CD4-positive, alpha-beta T cell treated with Interleukin-2 at 100 ng/mL for 4 hours (primary cell): ENCODE measurements at regions not wholly inside any gene's neighbourhood (a gene's known extent, or its start where the extent isn't known, plus 50 kb on each side); places are given as distances from the start of the nearest gene placed in this dataset.

Experiments
- DNase-seq: peaks from one replicate; pipeline ENCODE4 v3.0.0-alpha.2; 2020; ENCODE audit warnings: low spot score

DNA sequence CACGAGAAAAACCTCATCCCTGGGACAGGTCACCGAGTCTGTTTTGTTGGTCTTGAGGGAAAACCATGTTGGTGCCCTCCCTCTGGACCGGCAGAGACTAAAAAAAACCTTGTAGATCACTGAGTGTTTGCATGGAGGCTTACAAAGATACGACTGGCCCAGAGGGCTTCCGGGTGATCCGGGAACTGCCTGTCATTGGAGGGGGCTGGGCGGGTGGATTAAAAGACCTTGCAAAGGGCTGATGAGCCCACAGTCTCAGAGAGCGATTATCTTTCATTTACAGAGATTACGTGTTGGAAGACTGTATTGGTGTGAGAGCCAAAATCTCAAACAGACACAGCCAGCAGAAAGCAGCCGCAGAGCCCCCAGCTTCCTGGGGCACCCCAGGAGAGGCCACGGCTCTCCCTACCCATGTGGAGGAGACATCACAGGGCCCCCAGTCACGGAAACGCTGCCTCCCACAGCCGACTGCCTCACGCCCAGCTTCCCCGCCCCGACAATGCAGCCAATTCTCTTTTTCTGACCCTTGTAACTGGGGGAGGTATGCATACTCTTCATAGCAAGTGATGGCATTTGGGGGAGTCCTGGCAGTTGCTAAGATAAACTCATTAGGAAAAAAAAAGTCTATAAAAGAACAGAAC, 426.4 kb downstream of the CTTN start:
- DNase-seq, result no peak

DNA sequence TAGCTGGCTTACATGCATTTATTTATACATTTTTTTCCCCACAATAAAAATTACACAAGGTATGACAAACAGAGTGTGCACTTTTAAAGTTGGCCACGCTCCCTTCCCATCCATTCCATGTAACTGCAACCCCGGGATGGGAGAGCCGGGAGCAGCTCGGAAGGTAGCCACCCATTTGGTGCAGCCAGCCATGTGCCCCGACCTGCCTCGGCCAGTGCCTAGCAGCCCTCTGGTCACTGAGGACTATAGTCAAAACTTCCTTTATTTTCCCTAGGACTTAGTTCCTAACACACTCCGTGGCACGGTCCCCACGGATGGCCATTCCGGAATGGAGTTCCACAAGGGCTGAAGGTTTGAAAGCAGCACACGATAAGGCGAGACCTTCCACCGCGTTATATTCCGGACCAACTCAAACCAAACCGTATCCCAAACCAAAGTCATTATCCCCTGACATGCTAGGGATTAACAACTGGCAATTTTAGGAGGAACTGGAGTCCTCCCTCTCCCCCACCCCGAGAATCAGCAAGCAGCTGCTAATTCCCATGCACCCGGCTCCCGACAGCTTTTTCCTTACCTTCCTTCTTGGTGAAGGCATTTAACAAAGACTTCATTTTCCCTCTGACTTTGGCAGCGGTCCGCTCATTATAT, 426.4 kb downstream of the SHANK2 start:
- no peak for DNase-seq

DNA sequence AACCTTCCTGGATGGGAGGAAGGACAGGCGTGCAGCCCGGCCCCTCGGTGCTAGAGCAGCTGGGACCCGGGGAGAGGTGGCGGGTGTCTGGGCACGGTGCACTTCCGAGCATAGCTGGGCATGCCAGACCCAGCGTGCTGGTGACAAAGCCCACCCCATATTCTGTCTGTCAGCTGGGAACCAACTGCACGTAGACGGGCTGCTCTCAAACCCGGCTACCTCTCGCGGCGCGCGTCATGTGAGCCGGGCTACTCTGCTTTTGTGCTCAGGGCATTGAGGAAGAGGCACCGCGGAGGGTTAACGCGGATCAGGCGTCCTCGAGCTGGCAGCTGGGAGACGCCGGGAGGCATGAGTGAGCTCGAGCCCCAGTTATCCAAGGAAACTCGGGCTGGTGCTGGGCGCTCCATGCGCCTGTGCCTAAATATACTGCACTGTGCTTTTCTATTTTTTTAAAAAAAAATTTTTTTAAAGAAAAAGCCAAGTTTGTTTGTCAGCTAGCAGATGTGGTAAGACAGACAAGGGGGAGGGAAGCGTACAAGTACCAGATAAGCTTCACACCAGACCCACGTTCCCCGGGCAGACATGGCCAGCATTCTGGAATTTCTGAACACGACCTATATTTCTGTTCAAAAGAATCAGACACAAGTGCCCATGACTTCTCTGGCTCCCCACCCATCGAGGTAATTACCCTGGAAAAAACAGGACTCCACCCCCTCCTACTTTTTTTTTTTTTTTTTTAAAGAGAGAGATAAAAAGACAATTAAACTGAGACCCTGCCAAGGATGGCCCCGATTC, 425.6 kb downstream of the SHANK2 start:
- DNase-seq, result no peak

DNA sequence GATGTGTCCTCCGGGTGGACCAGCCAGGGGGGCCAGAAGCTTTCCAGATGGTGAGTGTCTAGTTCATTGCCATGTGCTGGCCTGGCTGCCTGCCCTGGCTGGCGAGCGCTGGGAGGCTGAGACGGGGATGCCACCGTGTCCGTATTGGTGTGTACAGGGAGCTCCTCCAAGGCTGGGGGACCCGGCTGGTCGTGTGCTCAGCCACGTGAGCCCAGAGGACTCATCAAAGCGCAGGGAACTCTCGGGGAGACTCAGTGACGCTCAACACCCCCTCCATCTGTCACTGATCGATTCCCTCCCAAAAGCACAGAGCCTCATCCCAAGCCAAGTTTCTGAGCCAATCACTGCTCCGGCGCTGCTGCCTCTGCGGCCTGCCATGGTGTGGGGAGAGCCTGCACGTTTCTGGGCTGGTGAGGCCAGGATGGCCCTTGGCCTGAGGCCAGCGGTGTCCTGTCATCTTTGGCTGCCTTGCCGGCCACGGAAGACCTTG, 423.7 kb downstream of the SHANK2 start:
- DNase-seq, result no peak

DNA sequence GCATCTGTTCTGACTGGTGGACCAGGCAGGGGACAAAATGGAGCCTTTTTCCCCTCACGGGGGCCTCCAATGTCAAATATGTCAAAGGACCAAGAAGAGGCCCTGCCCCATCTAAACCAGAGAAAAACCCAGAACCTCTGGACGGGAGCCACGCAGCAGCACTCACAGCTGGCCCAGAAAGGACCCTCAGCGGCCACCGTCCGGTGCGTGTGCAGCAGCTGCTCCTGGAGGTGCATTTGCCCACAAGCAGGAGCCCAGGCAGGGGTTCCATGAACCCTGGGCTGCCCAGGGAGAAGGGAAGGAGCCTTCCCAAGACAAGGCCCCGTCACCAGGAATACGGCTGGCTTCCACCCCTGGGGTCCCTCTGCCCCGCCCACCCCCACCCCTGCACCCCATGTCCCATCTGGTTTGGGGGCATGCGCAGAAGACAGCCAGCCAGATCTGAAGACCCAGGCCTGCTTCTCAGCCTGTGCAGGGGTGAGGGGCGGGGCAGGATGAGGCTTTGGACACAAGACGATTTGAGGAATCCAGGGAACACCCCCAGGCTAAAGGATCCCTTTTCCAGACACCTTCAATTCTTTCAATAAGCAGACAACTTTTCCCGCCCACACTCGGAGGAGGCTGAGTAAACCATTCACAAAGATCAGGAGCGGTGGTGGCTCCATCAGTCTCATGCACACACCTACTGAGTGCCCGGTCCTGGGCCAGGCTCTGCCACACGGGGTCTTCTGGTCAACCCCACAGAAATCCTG, 423.1 kb downstream of the SHANK2 start:
- DNase-seq, result no peak

DNA sequence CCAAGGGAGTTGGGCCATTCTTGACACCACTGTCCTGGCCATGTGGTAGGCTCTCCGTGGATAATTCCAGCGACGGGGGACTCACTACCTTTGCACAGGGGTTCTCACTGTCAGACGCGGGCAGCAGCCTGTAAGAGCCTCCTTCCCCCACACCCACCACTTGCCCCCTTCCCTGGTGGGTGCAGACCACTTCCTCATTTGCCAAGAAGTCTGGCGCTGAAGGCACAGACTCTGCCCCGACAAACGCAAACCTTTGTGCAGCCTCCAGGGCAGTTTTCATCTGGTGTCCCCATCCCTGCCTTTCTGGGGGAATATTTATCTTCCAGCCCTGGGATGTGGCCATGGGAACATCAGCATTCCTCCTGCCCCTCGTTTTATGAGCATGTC, 422.5 kb downstream of the SHANK2 start:
- no peak for DNase-seq

DNA sequence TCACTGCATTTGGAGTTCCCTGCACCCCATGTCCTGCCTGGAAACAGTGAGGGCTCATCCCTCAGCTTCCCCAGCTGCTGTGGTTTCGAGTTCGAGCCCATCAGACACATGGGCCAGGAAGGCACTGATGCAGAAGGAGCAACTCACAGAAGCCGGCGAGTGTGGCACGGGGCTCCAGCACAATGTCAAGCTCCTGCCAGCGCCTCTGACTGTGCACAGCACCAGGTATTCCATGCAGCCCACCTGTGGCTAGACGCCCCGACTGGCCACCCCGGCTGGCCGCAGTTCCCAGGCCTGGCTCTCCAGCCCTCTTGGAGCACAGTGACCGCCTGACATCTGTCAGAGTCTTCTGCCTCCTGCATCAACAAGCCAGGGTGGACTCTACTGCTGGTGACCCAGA, 419.4 kb downstream of the SHANK2 start:
- DNase-seq, result no peak

DNA sequence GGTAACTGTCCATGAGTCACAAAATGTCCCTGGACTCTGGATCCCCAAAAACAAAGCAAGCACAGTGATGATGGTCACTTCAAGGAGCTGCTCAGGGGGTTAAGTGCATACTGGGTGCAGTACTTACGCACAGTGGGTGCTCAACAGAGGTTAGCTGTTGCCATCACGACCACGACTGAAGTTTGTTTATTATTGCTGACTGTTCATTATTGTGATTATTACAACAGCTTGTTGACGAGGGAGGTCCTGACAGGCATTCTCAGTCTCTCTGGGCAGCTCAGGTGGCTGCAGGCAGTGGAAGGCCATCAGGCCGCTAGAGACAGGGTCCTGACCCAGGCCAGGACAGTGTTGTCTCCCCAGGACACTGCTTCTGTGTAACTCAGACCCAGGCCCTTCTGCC, 418.8 kb downstream of the SHANK2 start:
- DNase-seq, result no peak

DNA sequence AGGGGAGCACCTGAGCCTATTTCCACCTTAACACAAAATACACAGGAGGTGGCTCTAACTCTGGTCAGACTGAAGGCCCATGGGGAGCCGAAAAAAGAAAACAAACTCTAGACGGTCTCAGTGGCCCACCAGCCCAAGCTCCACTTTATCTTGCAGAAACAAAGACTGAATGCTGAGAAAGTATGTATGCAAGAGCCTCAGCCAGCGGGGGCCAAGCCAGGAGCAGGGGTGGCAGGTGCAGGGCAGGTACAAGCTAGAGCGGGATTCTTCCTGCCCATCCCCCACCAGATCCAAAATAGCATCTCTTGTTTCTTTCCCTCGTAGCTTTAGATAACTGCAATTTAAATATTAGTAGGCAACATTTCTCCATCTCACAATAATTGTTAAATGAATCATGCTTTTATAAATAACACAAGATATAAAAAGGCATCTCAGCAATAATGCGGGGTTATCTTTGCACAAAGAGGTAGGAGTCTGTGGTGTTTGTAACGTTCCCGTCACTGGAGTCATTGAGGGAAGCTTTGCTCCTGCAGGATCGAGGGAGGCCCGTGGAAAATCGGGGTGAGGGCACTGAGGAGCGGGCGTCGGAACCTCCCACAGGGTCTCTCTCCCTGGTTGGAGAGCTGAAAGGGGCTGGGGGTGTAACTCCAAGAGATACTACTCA, 418.0 kb downstream of the SHANK2 start:
- no peak for DNase-seq

DNA sequence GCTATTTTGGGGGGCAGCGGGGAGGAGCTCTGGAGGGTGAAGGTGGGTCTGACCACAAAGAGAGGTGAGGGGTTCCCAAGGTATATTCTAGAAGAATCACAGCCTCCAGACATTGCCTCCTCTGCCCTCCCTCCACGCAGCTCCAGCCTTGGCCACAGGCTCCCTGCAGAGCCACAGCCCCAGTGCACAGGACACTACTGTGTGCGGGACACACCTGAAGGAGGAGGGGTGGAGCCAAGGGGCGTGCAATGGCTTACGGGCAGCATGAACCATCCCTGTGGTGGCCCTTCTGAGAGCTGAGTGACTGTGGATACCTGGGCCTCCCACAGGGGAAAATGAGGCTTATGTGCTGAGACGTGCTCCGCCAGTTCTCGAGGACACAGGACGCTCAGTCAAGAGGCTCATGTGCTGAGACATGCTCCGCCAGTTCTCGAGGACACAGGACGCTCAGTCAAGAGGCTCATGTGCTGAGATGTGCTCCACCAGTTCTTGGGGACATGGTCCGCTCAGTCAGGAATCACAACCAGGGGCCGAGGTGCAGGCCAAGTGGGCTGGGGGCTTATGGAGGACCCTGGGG, 417.3 kb downstream of the SHANK2 start:
- DNase-seq, result no peak

DNA sequence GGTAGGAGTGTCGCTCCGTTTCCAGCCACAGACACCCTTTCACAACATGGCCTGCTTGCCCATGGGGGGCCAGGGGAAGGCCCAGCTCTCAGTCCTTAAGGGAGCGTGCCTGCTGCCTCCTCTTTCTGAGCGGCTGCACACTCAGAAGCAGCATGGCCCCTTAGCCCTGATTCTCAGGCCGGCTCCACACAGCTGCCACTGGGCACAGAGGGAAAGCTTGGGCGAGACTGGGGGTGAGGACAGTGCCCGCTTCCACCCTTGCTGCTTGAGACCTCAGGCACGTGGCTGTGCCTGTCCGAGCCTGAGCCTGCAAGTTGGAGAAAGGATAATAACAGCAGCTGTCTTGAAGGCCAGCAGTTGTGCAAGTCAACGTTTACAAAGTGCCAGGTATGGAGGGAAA, 416.3 kb downstream of the SHANK2 start:
- DNase-seq, result no peak

DNA sequence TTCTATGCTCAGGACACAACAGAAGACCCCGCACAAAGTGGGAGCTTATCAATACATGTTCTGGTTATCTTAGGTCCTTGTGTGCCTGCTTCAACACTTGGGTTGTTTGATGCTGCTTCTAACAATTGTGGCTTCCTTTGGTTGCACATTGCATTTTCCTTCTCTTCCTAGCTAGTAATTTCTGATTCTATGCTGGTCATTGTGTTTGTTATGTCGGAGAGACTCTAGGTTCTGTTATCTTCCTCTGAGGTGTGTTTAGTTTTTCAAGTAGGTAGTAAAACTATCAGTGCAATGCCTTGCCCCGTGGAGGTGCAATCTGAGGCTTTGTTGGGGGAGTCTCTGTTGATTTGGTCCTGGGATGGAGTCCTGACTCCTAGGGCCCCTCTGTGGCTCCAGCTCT, 414.2 kb downstream of the SHANK2 start:
- DNase-seq, result no peak

DNA sequence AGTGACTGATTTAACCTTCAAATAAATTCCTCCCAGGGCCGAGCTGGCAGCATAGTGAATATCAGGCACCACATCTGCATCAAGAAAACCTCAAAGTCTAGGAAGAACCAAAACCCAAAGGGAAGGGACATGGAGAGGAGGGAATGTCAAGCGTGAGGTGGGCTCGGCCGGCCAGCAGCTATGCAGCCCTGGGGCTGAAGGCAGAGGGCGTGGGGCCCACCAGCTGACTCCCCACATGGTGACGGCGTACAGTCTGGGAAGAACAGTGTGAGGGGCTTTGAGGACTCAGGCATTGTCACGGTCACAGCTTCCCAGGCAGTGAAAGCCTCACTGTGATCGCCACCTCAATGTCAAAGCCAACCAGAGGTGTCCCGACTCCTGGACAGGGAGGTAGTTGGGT, 412.5 kb downstream of the SHANK2 start:
- DNase-seq, result no peak

DNA sequence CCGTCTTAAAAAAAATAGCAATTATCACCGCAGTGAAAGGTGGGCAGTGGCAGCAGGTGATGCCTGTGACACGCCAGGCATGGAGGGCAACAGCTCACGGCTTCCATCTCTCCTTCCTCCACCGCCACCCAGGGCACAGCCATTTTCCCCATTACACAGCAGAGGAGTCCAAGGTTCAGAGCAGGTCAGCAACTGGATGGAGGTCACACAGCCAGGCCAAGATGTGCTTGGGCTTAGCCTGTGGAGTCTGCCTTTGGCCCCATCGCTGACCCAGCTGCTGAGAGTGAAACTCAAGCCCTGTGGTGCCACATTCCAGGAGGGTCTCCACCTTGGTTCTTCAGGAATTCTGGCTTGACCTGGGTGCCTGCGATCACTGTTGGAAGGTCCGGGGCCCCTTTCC, 411.1 kb downstream of the SHANK2 start:
- no peak for DNase-seq

DNA sequence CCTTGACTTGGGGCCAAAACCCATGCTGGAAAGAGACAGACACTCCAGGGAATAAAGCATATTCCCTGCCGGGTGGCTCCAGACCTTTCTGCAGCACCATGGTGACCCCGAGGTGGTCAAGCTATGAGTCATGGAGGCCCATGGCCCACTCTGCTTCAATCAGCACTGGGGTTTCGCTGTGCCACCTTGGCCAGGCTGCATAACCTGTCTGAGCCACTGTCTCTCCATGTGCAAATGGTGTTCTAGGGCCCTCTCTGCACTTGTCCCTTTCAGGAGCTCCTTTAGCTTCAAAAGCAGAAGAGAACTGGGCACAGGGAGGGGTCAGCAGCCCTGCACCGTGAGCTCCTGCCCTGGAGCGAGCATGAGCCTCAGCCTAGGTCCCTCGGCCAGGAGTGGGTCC, 410.1 kb downstream of the SHANK2 start:
- no peak for DNase-seq

DNA sequence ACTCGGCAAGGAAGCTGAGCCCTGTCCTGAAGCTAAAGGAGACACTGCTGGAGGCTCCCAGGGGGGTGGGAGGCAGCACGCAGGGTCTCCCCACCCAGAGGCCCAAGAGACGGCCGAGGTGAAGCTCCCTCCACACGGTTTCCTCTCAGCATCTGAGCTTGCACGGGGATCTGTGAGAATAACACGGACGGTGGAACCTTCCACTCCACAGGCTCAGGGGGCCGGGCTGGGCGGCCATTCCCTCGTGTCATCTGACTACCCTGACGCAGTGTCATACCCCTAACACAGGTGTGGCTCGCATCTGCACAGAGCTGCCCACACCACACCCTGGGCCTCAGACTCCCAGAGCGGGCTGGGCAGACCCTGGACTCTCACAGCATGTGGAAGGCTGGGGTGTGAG, 409.7 kb downstream of the SHANK2 start:
- DNase-seq, result no peak

DNA sequence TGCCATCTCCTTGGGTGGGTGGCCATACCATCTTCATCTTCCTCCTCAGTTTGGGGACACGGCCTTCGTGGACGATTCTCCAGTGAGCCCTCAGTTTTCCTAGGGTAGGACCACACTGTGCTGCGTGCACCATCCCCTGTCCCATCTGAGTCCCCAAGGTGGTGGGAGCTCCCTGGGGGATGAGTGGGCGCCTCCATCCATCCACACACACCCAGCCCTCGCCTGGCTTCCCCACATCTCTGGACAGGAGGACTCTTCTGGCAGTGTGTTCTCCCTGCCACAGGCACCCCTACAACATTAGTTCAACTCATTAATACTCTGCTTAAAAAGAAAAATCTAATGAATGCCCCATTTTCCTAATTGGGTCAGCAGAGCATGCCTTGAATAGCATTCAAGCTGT, 408.5 kb downstream of the SHANK2 start:
- no peak for DNase-seq

DNA sequence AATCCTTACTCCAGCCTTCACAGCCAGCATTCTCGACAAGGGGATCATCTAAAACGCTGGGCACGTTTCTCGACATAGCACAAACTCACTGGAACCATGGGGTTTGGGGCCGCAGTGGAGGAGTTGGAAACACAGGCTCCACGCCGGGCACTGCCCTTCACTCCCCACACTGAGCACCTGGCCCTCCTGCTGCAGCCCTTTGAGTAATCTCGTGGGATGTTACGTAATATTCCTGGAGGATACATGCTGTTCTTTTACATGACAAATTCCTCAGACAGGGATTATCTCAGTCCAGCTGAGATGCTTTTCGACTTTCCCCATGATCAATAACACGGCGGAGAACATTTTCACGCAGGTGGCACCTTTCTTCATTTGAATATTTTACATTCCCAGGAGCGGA, 408.0 kb downstream of the SHANK2 start:
- no peak for DNase-seq

DNA sequence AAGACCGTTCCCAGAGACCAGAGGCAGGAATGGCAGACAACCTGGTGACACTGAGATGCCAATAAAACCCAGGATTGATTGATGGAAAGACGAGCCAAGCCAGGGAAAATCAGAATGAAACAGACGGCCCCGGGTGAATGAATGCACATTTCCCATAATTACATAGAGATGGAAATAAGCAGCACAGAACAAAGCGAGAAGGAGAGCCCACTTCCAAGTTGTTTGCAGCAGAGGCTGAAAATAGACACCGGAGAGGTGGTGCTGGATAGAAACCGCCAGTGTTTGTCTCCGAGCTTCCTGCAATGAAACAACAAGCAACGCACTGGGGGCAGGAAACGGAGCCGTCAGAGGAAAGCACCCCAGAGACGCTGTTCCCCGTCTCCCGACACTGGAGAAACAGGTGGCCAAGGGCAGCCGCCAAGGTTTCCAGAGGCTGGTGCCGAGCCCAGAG, 406.8 kb downstream of the SHANK2 start:
- no peak for DNase-seq

DNA sequence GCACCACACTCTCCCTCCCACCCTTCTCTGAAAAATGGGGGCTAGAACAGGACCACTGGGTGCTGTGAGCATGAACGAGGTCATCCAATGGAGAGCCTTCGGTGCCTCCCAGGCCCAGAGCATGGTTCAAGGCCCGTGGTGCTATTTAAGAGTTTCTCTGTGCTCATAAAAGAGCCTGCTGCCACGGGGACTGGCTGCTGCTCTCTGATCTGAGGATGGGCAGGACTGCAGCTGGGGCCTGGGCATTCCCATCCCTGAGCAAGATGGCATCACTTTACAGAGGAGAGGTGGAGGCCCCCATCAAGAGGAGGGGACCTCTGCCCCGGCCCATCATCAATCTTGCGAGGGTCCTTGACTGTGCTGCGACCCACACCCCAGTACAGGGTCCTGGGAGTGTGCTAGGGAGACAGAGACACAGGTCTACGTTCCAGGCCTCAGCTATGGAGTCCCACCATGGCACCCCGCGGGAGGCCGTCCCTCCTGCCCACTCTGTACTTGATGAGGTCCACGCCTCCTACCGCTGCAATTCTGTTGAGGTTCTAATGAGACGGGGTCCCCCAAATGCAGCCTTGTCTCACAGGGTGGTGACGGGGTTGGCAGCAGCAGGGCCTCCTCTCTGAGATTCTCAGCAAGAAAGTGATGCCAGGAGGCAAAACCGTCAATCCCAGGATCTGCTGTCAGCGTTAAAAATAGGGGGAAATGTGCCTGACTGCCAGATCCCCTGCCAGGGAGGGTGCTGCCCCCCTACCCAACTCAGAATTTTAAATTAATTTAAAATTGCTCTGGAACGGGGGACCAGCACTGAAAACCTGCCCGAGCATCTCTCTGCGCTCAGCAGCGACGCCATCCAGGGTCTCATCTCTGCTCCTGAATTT, 405.4 kb downstream of the SHANK2 start:
- DNase-seq, result no peak
